ENCODE measurements at regions not wholly inside any gene's neighbourhood (a gene's known extent, or its start where the extent isn't known, plus 50 kb on each side); places are given as distances from the start of the nearest gene placed in this dataset.

DNA sequence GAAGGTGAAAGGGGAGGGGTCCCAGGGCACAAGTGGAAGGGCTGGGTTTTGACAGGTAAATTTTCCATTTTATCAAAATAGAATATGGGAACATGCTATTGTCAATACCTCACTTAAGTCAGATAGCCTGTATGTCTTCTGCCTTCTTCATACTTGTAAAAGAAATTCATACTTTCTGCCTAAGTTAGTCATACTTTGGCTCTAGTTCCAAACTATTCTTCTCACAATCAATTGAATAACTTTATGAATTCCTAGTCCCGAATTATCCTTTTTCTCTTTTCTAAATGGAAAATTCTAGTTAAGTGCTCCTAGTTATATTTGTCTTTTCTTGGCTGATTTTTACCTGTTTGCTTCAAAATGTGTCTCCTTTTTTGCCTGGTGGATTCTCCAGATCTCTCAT is 271.4 kb downstream of the CSNK1G3 start (continued):
- TF ChIP-seq ZNF302 (tag by site-specific recombination; IDR thresholded peaks at IDR 0.05; ENCODE audit: low read depth) (no peak), ZNF785 (tag by site-specific recombination; IDR thresholded peaks at IDR 0.05) (no peak), ZNF184 (tag by site-specific recombination; IDR thresholded peaks at IDR 0.05) (no peak), GLI4 (tag by site-specific recombination; IDR thresholded peaks at IDR 0.05) (no peak), KLF9 (tag by site-specific recombination; IDR thresholded peaks at IDR 0.05; ENCODE audit: low read depth) (no peak)

DNA sequence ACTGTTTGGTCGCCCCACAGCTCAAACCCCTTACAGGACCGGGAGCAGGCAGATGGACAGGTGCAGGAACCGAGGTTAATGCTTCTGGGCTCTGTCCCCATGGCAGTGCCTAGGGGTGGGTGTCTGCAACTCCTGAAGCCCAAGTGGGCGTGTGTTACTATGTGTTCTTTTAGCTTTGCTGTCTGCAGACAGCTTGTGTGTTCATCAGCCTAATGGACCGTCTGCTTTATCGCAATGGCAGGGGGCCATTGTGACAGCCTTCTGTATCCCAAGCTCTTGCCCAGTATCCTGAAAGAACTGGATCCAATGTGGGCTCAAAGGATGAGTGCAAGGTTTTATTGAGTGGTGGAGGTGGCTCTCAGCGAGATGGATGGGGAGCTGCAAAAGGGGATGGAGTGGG is 266.7 kb downstream of the CSNK1G3 start:
- Histone ChIP-seq H3K9me3 (ENCODE audit: control insufficient read depth, insufficient read depth, low read depth, low read length) (no peaks in the 10 kb centered on the region), H3K27ac (ENCODE audit: extremely low read depth, low read depth, low read length) (no peak overlapping the region), H3K4me1 (ENCODE audit: control insufficient read depth, insufficient read depth, low read length) (no peaks in the 10 kb centered on the region), H3K4me3 (ENCODE audit: low read depth, low read length) (no peak overlapping the region), H3K36me3 (ENCODE audit: control insufficient read depth in 2 of 2, insufficient read depth in 1 of 2, low read length in 2 of 2) (no peaks in the 10 kb centered on the region)
- ChIA-PET CTCF (no interaction called here), POLR2A (no interaction called here)
- TF ChIP-seq, protein P1, sequence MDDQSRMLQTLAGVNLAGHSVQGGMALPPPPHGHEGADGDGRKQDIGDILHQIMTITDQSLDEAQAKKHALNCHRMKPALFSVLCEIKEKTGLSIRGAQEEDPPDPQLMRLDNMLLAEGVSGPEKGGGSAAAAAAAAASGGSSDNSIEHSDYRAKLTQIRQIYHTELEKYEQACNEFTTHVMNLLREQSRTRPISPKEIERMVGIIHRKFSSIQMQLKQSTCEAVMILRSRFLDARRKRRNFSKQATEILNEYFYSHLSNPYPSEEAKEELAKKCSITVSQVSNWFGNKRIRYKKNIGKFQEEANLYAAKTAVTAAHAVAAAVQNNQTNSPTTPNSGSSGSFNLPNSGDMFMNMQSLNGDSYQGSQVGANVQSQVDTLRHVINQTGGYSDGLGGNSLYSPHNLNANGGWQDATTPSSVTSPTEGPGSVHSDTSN (CRISPR knock-in tag; IDR thresholded peaks at IDR 0.05), result no peak
- TF ChIP-seq ZNF624 (tag by site-specific recombination; IDR thresholded peaks at IDR 0.05) (no peak), ZNF580 (tag by site-specific recombination; IDR thresholded peaks at IDR 0.05) (no peak), ZNF16 (tag by site-specific recombination; IDR thresholded peaks at IDR 0.05; ENCODE audit: low read depth) (no peak), ZNF48 (tag by site-specific recombination; IDR thresholded peaks at IDR 0.05) (no peak), ZNF248 (tag by site-specific recombination; IDR thresholded peaks at IDR 0.05) (no peak), ZNF394 (tag by site-specific recombination; IDR thresholded peaks at IDR 0.05; ENCODE audit: borderline replicate concordance) (no peak), PRDM4 (tag by site-specific recombination; IDR thresholded peaks at IDR 0.05) (no peak), WT1 (tag by site-specific recombination; IDR thresholded peaks at IDR 0.05) (no peak)
- TF ChIP-seq, protein P2, sequence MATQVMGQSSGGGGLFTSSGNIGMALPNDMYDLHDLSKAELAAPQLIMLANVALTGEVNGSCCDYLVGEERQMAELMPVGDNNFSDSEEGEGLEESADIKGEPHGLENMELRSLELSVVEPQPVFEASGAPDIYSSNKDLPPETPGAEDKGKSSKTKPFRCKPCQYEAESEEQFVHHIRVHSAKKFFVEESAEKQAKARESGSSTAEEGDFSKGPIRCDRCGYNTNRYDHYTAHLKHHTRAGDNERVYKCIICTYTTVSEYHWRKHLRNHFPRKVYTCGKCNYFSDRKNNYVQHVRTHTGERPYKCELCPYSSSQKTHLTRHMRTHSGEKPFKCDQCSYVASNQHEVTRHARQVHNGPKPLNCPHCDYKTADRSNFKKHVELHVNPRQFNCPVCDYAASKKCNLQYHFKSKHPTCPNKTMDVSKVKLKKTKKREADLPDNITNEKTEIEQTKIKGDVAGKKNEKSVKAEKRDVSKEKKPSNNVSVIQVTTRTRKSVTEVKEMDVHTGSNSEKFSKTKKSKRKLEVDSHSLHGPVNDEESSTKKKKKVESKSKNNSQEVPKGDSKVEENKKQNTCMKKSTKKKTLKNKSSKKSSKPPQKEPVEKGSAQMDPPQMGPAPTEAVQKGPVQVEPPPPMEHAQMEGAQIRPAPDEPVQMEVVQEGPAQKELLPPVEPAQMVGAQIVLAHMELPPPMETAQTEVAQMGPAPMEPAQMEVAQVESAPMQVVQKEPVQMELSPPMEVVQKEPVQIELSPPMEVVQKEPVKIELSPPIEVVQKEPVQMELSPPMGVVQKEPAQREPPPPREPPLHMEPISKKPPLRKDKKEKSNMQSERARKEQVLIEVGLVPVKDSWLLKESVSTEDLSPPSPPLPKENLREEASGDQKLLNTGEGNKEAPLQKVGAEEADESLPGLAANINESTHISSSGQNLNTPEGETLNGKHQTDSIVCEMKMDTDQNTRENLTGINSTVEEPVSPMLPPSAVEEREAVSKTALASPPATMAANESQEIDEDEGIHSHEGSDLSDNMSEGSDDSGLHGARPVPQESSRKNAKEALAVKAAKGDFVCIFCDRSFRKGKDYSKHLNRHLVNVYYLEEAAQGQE (tag by site-specific recombination; IDR thresholded peaks at IDR 0.05), result no peak

- no peaks in the 10 kb centered on the region for H3K9me3 ChIP-seq (ENCODE audit: control insufficient read depth, insufficient read depth, low read depth, low read length)
- no peaks in the 10 kb centered on the region for H3K4me1 ChIP-seq (ENCODE audit: control insufficient read depth, insufficient read depth, low read length)
- H3K27ac ChIP-seq (ENCODE audit: extremely low read depth, low read depth, low read length), result no peak overlapping the region
- H3K4me3 ChIP-seq (ENCODE audit: low read depth, low read length), result no peak overlapping the region
- POLR2A ChIA-PET, result no interaction called here
- no peaks in the 10 kb centered on the region for H3K36me3 ChIP-seq (ENCODE audit: control insufficient read depth in 2 of 2, insufficient read depth in 1 of 2, low read length in 2 of 2)
- CTCF ChIA-PET, result no interaction called here
- TF ChIP-seq ZNF16 (tag by site-specific recombination; IDR thresholded peaks at IDR 0.05; ENCODE audit: low read depth) (no peak), ZNF561 (tag by site-specific recombination; IDR thresholded peaks at IDR 0.05; ENCODE audit: borderline replicate concordance) (no peak), BCL11A (tag by site-specific recombination; IDR thresholded peaks at IDR 0.05; ENCODE audit: low read depth) (no peak), ZNF280D (tag by site-specific recombination; IDR thresholded peaks at IDR 0.05) (no peak), ZNF529 (tag by site-specific recombination; IDR thresholded peaks at IDR 0.05; ENCODE audit: insufficient replicate concordance) (no peak), SP7 (tag by site-specific recombination; IDR thresholded peaks at IDR 0.05) (no peak), ZIC2 (tag by site-specific recombination; IDR thresholded peaks at IDR 0.05) (no peak), ZNF76 (tag by site-specific recombination; IDR thresholded peaks at IDR 0.05; ENCODE audit: borderline replicate concordance, low read depth) (no peak)
- TF ChIP-seq, protein P3, sequence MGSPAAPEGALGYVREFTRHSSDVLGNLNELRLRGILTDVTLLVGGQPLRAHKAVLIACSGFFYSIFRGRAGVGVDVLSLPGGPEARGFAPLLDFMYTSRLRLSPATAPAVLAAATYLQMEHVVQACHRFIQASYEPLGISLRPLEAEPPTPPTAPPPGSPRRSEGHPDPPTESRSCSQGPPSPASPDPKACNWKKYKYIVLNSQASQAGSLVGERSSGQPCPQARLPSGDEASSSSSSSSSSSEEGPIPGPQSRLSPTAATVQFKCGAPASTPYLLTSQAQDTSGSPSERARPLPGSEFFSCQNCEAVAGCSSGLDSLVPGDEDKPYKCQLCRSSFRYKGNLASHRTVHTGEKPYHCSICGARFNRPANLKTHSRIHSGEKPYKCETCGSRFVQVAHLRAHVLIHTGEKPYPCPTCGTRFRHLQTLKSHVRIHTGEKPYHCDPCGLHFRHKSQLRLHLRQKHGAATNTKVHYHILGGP (tag by site-specific recombination; IDR thresholded peaks at IDR 0.05), result no peak
These were observed 264.8 kb downstream of the CSNK1G3 start for GRCh38 chr5:123776761-123777160.

Measured in HEK293 (cell line).